Brain microvascular endothelial cell (primary cell): ENCODE measurements at regions not wholly inside any gene's neighbourhood (a gene's known extent, or its start where the extent isn't known, plus 50 kb on each side); places are given as distances from the start of the nearest gene placed in this dataset.

ENCODE experiments used
- DNase-seq: peaks from one replicate; pipeline ENCODE4 v3.0.0-alpha.2; 2020
- H3K27ac ChIP-seq: fragments of 250-450 bp; sonication (Bioruptor Pico); 2 replicates; pipeline ENCODE4 v1.5.1; 2020; ENCODE audit warnings: mild to moderate bottlenecking, moderate library complexity
- H3K27me3 ChIP-seq: fragments of 250-450 bp; sonication (Bioruptor Pico); replicated peaks from 2 replicates; pipeline ENCODE4 v1.5.1; 2020; ENCODE audit warnings: mild to moderate bottlenecking
- H3K36me3 ChIP-seq: fragments of 250-450 bp; sonication (Bioruptor Pico); replicated peaks from 2 replicates; pipeline ENCODE4 v1.5.1; 2020; ENCODE audit warnings: mild to moderate bottlenecking
- H3K4me3 ChIP-seq: 2 replicates; pipeline ENCODE4 v1.5.1; 2011; ENCODE audit warnings: low read depth, mild to moderate bottlenecking, control low read depth, low read length, moderate library complexity
- in situ Hi-C: cut with HindIII; loops from 2 replicates; pipeline ENCODE4 v1.10.0; 2017; ENCODE audit warnings: low sequenced_read_pairs, low pct_ligation_motif_present
- TF ChIP-seq, protein P1 (sequence below): IDR thresholded peaks from 2 replicates; pipeline ENCODE4 v1.5.1; 2011; ENCODE audit warnings: low read depth, mild to moderate bottlenecking, moderate library complexity, low read length, control low read depth, inconsistent platforms; ENCODE audit errors: missing control alignments

DNA sequence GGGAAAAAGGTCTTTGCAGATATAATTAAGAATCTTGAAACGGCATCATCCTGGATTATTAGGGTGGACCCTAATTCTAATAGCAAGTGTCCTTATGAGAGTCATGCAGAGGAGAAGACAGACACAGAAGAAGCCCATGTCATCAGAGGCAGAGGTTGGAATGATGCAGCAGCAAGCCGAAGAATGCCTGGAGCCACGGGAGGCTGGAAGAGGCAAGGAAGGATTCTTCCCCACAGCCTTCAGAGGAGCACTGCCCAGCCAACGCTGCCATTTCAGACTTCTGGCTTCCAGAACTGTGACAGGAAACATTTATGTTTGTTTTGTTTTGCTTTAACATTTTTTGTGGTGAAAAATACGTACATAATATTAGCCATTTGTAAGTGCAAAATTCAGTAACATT, 72.3 kb downstream of the MCFD2 start:
- Histone ChIP-seq H3K36me3 (no peaks in the 10 kb centered on the region), H3K27ac (no peak overlapping the region), H3K4me3 (no peak overlapping the region), H3K27me3 (no peaks in the 10 kb centered on the region)
- in situ Hi-C loops = no loop called here
- TF ChIP-seq, protein P1, sequence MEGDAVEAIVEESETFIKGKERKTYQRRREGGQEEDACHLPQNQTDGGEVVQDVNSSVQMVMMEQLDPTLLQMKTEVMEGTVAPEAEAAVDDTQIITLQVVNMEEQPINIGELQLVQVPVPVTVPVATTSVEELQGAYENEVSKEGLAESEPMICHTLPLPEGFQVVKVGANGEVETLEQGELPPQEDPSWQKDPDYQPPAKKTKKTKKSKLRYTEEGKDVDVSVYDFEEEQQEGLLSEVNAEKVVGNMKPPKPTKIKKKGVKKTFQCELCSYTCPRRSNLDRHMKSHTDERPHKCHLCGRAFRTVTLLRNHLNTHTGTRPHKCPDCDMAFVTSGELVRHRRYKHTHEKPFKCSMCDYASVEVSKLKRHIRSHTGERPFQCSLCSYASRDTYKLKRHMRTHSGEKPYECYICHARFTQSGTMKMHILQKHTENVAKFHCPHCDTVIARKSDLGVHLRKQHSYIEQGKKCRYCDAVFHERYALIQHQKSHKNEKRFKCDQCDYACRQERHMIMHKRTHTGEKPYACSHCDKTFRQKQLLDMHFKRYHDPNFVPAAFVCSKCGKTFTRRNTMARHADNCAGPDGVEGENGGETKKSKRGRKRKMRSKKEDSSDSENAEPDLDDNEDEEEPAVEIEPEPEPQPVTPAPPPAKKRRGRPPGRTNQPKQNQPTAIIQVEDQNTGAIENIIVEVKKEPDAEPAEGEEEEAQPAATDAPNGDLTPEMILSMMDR = no peak
- no peak for DNase-seq

DNA sequence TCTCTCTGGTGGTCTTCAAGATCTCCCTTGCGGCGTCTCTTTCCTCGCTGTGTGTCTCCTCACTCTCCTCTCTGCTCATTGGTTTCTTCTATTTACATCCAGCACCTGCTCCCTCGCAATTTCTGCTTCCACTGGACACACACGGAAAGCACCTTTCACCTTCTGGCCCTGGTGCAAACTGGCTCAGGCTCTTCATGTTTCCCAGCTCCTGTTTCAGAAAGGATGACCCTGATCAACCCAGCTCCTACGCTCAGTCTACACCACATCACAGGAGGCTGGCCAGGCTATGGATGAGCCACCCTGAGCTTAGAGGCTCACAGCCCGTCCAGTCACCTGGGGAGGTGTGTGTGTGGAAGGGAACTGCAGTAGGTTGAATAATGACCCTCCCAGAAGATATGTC, 72.7 kb downstream of the MCFD2 start:
- Histone ChIP-seq H3K4me3 (no peak overlapping the region), H3K36me3 (no peaks in the 10 kb centered on the region), H3K27ac (no peak overlapping the region), H3K27me3 (no peaks in the 10 kb centered on the region)
- TF ChIP-seq, protein P1 = no peak
- in situ Hi-C loops = no loop called here
- no peak for DNase-seq

DNA sequence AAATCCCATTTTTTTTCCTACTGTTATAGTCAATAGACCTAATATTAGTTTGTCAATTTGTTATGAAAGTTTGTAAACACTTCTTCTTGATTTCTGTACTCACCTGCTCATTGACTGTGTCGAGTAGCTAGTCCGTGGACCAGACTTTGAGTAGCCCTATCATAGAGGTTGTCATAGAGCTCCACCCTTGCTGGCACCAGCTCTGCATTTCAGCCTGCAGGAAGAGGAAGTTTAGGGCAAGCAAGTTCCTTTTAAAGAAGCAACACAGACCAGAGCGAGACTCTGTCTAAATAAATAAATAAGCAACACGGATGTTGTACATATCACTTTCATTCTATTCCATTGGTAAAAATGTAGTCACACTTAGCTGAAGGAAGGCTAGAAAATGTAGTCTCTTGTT, 74.0 kb downstream of the MCFD2 start:
- no peak overlapping the region for H3K4me3 ChIP-seq
- H3K36me3 ChIP-seq = no peaks in the 10 kb centered on the region
- TF ChIP-seq, protein P1 = no peak
- in situ Hi-C loops = no loop called here
- no peaks in the 10 kb centered on the region for H3K27me3 ChIP-seq
- H3K27ac ChIP-seq = no peak overlapping the region
- DNase-seq = no peak

DNA sequence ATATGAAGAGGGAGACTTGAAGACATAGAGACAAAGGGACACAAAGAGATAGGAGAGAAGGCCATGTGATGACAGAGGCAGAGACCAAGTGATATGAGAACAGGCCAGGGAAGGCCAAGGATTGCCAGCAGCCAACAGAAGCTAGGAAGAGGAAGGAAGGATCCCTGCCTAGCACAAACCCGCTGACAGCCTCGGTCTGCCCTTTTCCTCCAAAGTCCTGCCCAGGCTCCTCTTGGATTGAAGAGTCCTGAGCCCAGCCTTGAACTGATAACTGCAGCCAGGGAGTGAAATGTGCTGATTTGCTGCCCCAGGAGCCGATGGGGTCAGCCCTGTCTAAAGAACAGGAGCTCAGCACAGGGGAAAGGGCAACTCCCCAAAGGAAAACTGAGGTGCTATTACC, 76.6 kb downstream of the MCFD2 start:
- TF ChIP-seq, protein P1 = no peak
- no peaks in the 10 kb centered on the region for H3K36me3 ChIP-seq
- no peak overlapping the region for H3K27ac ChIP-seq
- no peaks in the 10 kb centered on the region for H3K27me3 ChIP-seq
- DNase-seq = no peak
- in situ Hi-C loops = no loop called here
- no peak overlapping the region for H3K4me3 ChIP-seq

DNA sequence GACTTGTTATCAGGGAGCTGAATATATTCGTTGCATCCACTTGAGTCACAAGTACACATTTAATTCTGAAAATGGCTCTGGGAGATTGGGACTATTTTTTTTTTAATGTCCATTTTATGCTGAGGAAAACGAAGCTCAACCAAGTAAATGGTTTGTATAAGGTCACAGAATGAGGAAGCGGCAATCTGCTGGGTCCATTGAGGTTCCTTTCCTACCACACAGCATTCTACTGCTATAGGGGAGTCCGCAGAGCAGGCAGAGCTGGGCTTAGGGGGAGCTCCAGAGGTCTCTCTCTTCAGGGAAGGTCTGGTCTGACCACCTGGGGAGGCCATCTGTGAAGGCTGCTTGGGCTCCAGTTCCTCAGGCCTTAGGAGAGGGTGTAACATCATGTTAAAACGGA, 77.9 kb downstream of the MCFD2 start:
- Histone ChIP-seq H3K4me3 (no peak overlapping the region), H3K36me3 (no peaks in the 10 kb centered on the region), H3K27ac (no peak overlapping the region), H3K27me3 (no peaks in the 10 kb centered on the region)
- DNase-seq = no peak
- TF ChIP-seq, protein P1 = no peak
- in situ Hi-C loops = no loop called here

DNA sequence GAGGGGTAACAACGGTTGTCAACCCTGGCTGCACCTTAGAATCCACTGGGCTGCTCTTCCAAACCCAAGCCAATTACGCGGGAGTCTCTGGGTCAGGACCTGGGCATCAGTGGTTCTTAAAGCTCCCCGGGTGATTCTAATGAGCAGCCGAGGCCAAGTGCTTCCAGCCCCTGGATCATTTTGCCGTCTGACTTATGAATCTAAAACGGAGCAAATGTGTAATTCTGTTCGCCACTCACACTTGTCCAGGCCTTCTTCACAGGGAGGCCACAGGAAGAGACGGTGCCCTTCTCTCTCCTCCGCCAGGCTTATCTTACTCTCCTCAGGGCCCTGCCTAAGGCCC, 78.5 kb downstream of the MCFD2 start:
- H3K27ac ChIP-seq = no peak overlapping the region
- in situ Hi-C loops = no loop called here
- TF ChIP-seq, protein P1 = no peak
- H3K36me3 ChIP-seq = no peaks in the 10 kb centered on the region
- H3K4me3 ChIP-seq = no peak overlapping the region
- H3K27me3 ChIP-seq = no peaks in the 10 kb centered on the region
- DNase-seq = no peak
